Nephron progenitor cell (in vitro differentiated cells): ENCODE measurements at regions not wholly inside any gene's neighbourhood (a gene's known extent, or its start where the extent isn't known, plus 50 kb on each side); places are given as distances from the start of the nearest gene placed in this dataset.

Experiments used
- DNase-seq: peaks from one replicate; pipeline ENCODE4 v3.0.0; 2021
- H3K27ac Mint-ChIP-seq: 2 replicates; pipeline ENCODE4 v1.8.0; 2021; ENCODE audit warnings: mild to moderate bottlenecking, moderate library complexity, mixed read lengths
- H3K27me3 Mint-ChIP-seq: 2 replicates; pipeline ENCODE4 v1.8.0; 2021; ENCODE audit warnings: mild to moderate bottlenecking, low read depth, mixed read lengths; ENCODE audit not compliant: poor library complexity
- H3K36me3 Mint-ChIP-seq: 2 replicates; pipeline ENCODE4 v1.8.0; 2021; ENCODE audit warnings: low read depth, mixed read lengths
- H3K4me1 Mint-ChIP-seq: 2 replicates; pipeline ENCODE4 v1.8.0; 2021; ENCODE audit warnings: mixed read lengths
- H3K4me3 Mint-ChIP-seq: 2 replicates; pipeline ENCODE4 v1.8.0; 2021; ENCODE audit warnings: mild to moderate bottlenecking, moderate library complexity, mixed read lengths
- H3K9me3 Mint-ChIP-seq: 2 replicates; pipeline ENCODE4 v1.8.0; 2021; ENCODE audit warnings: mild to moderate bottlenecking, moderate library complexity, mixed read lengths
- TF ChIP-seq, protein P1 (sequence below): fragments of 200-600 bp; sonication (generic); IDR thresholded peaks from 2 replicates; pipeline ENCODE4 v1.5.0; 2021; ENCODE audit warnings: antibody characterized with exemption

DNA sequence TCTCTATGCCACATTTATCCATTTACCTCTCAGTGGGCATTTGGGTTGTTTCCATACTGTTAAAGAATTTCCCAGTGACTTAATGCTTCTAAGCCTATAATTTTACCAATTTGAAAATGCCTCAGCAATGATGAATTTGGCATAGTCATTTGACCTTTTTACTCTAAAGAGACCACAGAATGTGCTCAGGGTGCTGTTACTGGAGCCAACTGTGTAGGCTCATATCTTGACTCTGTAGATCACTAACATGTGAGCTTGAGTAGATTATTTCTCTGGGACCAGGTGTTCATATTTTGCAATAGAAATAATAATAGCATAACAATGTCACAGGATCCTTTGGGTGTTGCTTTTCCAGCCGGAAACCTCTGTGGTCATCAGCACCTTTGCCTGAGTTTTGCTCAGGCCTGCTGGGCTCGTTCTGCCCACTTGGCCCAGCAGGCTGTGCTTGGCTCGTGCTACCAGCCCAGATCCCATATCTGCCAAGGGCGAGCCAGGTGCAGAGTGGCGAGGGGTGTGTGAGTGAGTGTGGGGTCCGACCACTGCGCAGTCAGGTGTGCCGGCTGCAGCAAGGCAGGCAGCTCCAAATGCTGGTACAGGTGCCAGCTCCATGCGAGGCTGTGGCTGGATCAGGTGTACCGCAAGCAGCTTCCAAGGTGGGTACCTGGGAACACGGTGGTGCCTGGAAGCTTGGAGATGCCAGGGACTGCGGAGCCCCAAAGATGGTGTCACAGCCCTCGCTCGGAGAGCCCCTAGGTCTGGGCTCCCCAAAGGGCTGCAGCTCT, 70.6 kb upstream of the ANK2 start:
- H3K27ac Mint-ChIP-seq: no peak overlapping the region
- no peaks in the 10 kb centered on the region for H3K4me1 Mint-ChIP-seq
- H3K4me3 Mint-ChIP-seq: no peak overlapping the region
- peaks cover 3% of the 10 kb centered on the region for H3K9me3 Mint-ChIP-seq
- H3K27me3 Mint-ChIP-seq: peaks cover 4% of the 10 kb centered on the region
- no peak for DNase-seq
- TF ChIP-seq, protein P1, sequence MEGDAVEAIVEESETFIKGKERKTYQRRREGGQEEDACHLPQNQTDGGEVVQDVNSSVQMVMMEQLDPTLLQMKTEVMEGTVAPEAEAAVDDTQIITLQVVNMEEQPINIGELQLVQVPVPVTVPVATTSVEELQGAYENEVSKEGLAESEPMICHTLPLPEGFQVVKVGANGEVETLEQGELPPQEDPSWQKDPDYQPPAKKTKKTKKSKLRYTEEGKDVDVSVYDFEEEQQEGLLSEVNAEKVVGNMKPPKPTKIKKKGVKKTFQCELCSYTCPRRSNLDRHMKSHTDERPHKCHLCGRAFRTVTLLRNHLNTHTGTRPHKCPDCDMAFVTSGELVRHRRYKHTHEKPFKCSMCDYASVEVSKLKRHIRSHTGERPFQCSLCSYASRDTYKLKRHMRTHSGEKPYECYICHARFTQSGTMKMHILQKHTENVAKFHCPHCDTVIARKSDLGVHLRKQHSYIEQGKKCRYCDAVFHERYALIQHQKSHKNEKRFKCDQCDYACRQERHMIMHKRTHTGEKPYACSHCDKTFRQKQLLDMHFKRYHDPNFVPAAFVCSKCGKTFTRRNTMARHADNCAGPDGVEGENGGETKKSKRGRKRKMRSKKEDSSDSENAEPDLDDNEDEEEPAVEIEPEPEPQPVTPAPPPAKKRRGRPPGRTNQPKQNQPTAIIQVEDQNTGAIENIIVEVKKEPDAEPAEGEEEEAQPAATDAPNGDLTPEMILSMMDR: no peak
- peaks cover 1% of the 10 kb centered on the region for H3K36me3 Mint-ChIP-seq

GRCh38 chr4:112979881-112980421, 69.5 kb upstream of the ANK2 start:
- H3K27ac Mint-ChIP-seq: no peak overlapping the region
- peaks cover 10% of the 10 kb centered on the region for H3K9me3 Mint-ChIP-seq
- no peak for DNase-seq
- TF ChIP-seq, protein P1: no peak
- no peaks in the 10 kb centered on the region for H3K4me1 Mint-ChIP-seq
- H3K4me3 Mint-ChIP-seq: no peak overlapping the region
- peaks cover 6% of the 10 kb centered on the region for H3K36me3 Mint-ChIP-seq
- peaks cover 4% of the 10 kb centered on the region for H3K27me3 Mint-ChIP-seq

DNA sequence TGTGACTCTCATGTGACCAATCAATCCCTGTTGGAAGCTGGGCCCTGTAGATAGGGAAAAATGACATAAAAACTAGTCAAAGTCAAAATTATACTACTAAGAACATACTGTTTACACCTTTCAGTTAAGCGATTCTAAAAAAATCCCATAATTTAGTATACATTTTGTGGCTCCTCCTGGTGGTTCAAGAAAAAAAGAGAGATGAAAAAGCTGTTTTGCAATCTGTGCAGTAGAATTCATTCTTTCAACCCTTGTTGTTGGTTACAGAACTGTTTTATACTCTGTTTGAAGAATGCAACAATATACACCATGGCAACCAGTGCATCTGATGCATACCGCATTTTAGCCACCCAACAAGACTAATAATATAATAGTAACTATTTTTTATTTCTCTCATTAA, 66.8 kb upstream of the ANK2 start:
- TF ChIP-seq, protein P1: no peak
- H3K4me1 Mint-ChIP-seq: no peaks in the 10 kb centered on the region
- H3K27ac Mint-ChIP-seq: no peak overlapping the region
- peaks cover 13% of the 10 kb centered on the region for H3K9me3 Mint-ChIP-seq
- H3K27me3 Mint-ChIP-seq: peaks cover 7% of the 10 kb centered on the region
- no peak for DNase-seq
- H3K36me3 Mint-ChIP-seq: peaks cover 6% of the 10 kb centered on the region
- no peak overlapping the region for H3K4me3 Mint-ChIP-seq

DNA sequence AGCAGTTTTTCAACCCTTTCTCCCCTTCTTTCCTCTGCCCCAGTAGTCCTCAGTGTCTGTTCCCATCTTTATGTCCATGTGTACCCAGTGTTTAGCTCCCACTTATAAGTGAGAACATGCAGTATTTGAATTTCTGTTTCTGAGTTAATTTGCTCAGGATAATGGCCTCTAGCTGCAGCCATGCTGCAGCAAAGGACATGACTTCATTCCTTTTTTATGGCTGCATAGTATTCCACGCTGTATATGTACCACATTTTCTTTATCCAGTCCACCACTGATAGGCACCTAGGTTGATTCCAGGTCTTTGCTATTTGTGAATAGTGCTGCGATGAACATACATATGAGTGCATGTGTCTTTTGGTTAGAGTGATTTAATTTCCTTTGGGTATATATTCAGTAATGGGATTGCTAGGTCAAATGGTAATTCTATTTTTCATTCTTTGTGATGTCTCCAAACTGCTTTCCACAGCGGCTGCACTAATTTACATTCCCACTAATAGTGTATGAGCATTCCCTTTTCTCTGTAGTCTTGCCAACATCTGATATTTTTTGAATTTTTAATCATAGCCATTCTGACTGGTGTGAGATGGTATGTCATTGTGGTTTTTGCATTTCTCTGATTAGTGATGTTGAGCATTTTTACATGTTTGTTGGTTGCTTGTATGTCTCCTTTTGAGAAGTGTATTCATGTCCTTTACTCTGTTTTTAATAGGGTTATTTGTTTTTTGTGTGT, 54.6 kb upstream of the ANK2 start:
- Mint-ChIP-seq H3K9me3 (no peaks in the 10 kb centered on the region), H3K4me1 (peaks cover 16% of the 10 kb centered on the region), H3K27ac (no peak overlapping the region), H3K36me3 (peaks cover 4% of the 10 kb centered on the region), H3K27me3 (no peaks in the 10 kb centered on the region), H3K4me3 (no peak overlapping the region)
- TF ChIP-seq, protein P1: no peak
- no peak for DNase-seq
